GM23248 (cell line): ENCODE measurements at regions not wholly inside any gene's neighbourhood (a gene's known extent, or its start where the extent isn't known, plus 50 kb on each side); places are given as distances from the start of the nearest gene placed in this dataset.

ENCODE experiments used
- EZH2 ChIP-seq: fragments of 200-600 bp; sonication (generic); IDR thresholded peaks from 2 replicates; pipeline ENCODE4 v1.6.1; 2018; ENCODE audit warnings: antibody characterized with exemption, mild to moderate bottlenecking; ENCODE audit not compliant: insufficient read depth, poor library complexity, severe bottlenecking
- EZH2phosphoT487 ChIP-seq: fragments of 200-600 bp; sonication (generic); IDR thresholded peaks from 2 replicates; pipeline ENCODE4 v1.6.1; 2018; ENCODE audit warnings: antibody characterized with exemption, moderate library complexity, mild to moderate bottlenecking, low read depth; ENCODE audit not compliant: insufficient read depth

DNA sequence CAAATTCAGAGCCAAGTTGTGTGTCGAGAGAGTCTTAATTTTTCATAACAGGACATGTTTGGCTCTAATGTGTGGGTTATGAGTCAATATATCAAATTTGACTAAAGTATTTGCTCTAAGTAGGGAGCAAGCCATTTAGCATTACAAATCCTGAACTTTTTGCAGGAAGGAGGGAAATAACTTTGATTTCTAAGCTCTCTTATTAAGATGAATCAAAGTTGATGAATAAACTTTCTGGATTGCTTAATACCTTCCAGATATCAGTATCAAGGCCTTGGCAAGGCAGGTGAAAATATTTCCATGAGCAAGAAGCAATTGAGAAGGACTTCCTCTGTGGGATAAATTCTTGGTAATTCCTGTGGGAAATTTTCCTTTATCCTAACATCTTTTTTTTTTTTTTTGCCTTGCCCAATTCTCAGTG, 258.8 kb downstream of the AHR start:
- TF ChIP-seq EZH2 (no peak), EZH2phosphoT487 (no peak)
